ENCODE measurements at regions not wholly inside any gene's neighbourhood (a gene's known extent, or its start where the extent isn't known, plus 50 kb on each side); places are given as distances from the start of the nearest gene placed in this dataset.

- Histone ChIP-seq H3K36me3 (ENCODE audit: low read depth) (no peaks in the 10 kb centered on the region), H2AFZ (no peak overlapping the region), H3K4me1 (replicated peaks; ENCODE audit: insufficient read depth) (no peaks in the 10 kb centered on the region), H3K79me2 (ENCODE audit: low read depth) (no peaks in the 10 kb centered on the region), H3F3A (ENCODE audit: insufficient read depth, low read depth) (no peaks in the 10 kb centered on the region), H3K27ac (no peak overlapping the region), H3K9me2 (ENCODE audit: insufficient read depth) (no peaks in the 10 kb centered on the region), H3K4me3 (no peak overlapping the region), H3K9me3 (ENCODE audit: insufficient read depth, low read depth) (no peaks in the 10 kb centered on the region), H3K4me2 (no peak overlapping the region), H3K27me3 (ENCODE audit: insufficient read depth, low read depth) (peaks cover 15% of the 10 kb centered on the region), H4K20me1 (ENCODE audit: insufficient read depth) (no peaks in the 10 kb centered on the region)
- ChIA-PET POLR2A (ENCODE audit: unreplicated experiment) (no interaction called here), CTCF (no interaction called here)
- intact Hi-C loops (cut with micrococcal nuclease; ENCODE audit: unreplicated experiment) = no loop called here
- no peak for DNase-seq
- TF ChIP-seq EZH2 (IDR thresholded peaks at IDR 0.05; ENCODE audit: low read depth) = no peak
- no peak for TF ChIP-seq CTCF (conservative IDR thresholded peaks at IDR 0.05)
- BruUV-seq (replicated peaks) = no TSS peak
Observed at GRCh38 chr15:99895189-99895955, 162.1 kb upstream of the LYSMD4 start.

GRCh38 chr15:99878835-99879234 is 145.6 kb upstream of the LYSMD4 start:
- Histone ChIP-seq H3K4me2 (no peak overlapping the region), H3F3A (ENCODE audit: insufficient read depth, low read depth) (no peaks in the 10 kb centered on the region), H4K20me1 (ENCODE audit: insufficient read depth) (no peaks in the 10 kb centered on the region), H3K27me3 (ENCODE audit: insufficient read depth, low read depth) (no peaks in the 10 kb centered on the region; the same call in 1 of the 2 replicates), H3K36me3 (ENCODE audit: low read depth) (no peaks in the 10 kb centered on the region), H3K4me3 (no peak overlapping the region), H3K9me2 (ENCODE audit: insufficient read depth) (no peaks in the 10 kb centered on the region), H3K27ac (no peak overlapping the region), H3K79me2 (ENCODE audit: low read depth) (no peaks in the 10 kb centered on the region), H3K9me3 (ENCODE audit: insufficient read depth, low read depth) (no peaks in the 10 kb centered on the region), H2AFZ (no peak overlapping the region), H3K4me1 (replicated peaks; ENCODE audit: insufficient read depth) (no peaks in the 10 kb centered on the region)
- intact Hi-C loops (cut with micrococcal nuclease; ENCODE audit: unreplicated experiment) = no loop called here
- no peak for DNase-seq
- BruUV-seq (replicated peaks) = no TSS peak
- POLR2A ChIA-PET (ENCODE audit: unreplicated experiment) = no interaction called here
- TF ChIP-seq CTCF (conservative IDR thresholded peaks at IDR 0.05) (no peak), EZH2 (IDR thresholded peaks at IDR 0.05; ENCODE audit: low read depth) (no peak)
- CTCF ChIA-PET = no interaction called here

GRCh38 chr15:99873451-99873850 is 140.2 kb upstream of the LYSMD4 start:
- intact Hi-C loops (cut with micrococcal nuclease; ENCODE audit: unreplicated experiment) = no loop called here
- no peak overlapping the region for H2AFZ ChIP-seq
- DNase-seq = no peak
- H3K4me2 ChIP-seq = no peak overlapping the region
- H3K9me3 ChIP-seq (ENCODE audit: insufficient read depth, low read depth) = no peaks in the 10 kb centered on the region
- no peaks in the 10 kb centered on the region for H4K20me1 ChIP-seq (ENCODE audit: insufficient read depth)
- TF ChIP-seq EZH2 (IDR thresholded peaks at IDR 0.05; ENCODE audit: low read depth) (no peak), CTCF (conservative IDR thresholded peaks at IDR 0.05) (no peak)
- no peaks in the 10 kb centered on the region; the same call in 1 of the 2 replicates for H3K9me2 ChIP-seq (ENCODE audit: insufficient read depth)
- H3K4me3 ChIP-seq = no peak overlapping the region
- ChIA-PET POLR2A (ENCODE audit: unreplicated experiment) (no interaction called here), CTCF (no interaction called here)
- no peaks in the 10 kb centered on the region for H3K4me1 ChIP-seq (replicated peaks; ENCODE audit: insufficient read depth)
- H3F3A ChIP-seq (ENCODE audit: insufficient read depth, low read depth) = no peaks in the 10 kb centered on the region
- no peaks in the 10 kb centered on the region; the same call in none of the 2 replicates for H3K27me3 ChIP-seq (ENCODE audit: insufficient read depth, low read depth)
- no peaks in the 10 kb centered on the region for H3K79me2 ChIP-seq (ENCODE audit: low read depth)
- H3K36me3 ChIP-seq (ENCODE audit: low read depth) = no peaks in the 10 kb centered on the region
- H3K27ac ChIP-seq = no peak overlapping the region
- no TSS peak for BruUV-seq (replicated peaks)

All from PC-9 (cell line).